ENCODE measurements at regions not wholly inside any gene's neighbourhood (a gene's known extent, or its start where the extent isn't known, plus 50 kb on each side); places are given as distances from the start of the nearest gene placed in this dataset.
A peak's percentile ranks its signal among the peaks of the same experiment; 100 is the strongest.

GRCh38 chr9:29751226-29751625 lies 2177.9 kb upstream of the C9orf72 start:
- Mint-ChIP-seq H3K36me3 (peaks cover 4% of the 10 kb centered on the region), H3K27ac (no peak overlapping the region), H3K4me3 (no peak overlapping the region), H3K27me3 (no peaks in the 10 kb centered on the region), H3K4me1 (ENCODE audit: low read depth in 2 of 2) (no peaks in the 10 kb centered on the region), H3K9me3 (peaks cover 5% of the 10 kb centered on the region)
- DNase-seq (ENCODE audit: low spot score) = no peak
- no peak for ATAC-seq

- no peak for DNase-seq (ENCODE audit: low spot score)
- Mint-ChIP-seq H3K27me3 (no peaks in the 10 kb centered on the region), H3K9me3 (no peaks in the 10 kb centered on the region), H3K27ac (no peak overlapping the region), H3K4me3 (no peak overlapping the region), H3K4me1 (ENCODE audit: low read depth in 2 of 2) (no peaks in the 10 kb centered on the region), H3K36me3 (no peaks in the 10 kb centered on the region)
- ATAC-seq = no peak
Observed at GRCh38 chr9:29753638-29754037, 2180.4 kb upstream of the C9orf72 start.

DNA sequence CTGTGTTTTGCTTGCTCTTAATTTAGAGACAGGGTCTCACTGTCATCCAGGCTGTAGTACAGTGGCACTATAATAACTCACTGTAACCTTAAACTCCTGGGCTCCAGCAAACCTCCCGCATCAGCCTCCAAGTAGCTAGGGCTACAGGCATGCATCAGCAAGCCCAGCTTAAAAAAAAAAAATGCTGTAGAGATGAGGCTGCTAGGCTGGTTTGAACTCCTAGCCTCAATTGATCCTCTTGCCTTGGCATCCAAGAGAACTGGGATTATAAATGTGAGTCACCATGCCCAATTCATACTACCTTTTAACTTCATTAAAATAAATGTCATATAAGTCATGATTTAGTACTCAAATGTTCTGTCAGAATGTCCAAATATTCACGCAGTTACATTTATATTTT lies 2195.7 kb upstream of the C9orf72 start:
- H3K27me3 Mint-ChIP-seq = no peaks in the 10 kb centered on the region
- no peak overlapping the region for H3K4me3 Mint-ChIP-seq
- ATAC-seq = no peak
- no peaks in the 10 kb centered on the region for H3K4me1 Mint-ChIP-seq (ENCODE audit: low read depth in 2 of 2)
- H3K9me3 Mint-ChIP-seq = peaks cover 21% of the 10 kb centered on the region
- DNase-seq (ENCODE audit: low spot score) = no peak
- no peak overlapping the region for H3K27ac Mint-ChIP-seq
- peaks cover 3% of the 10 kb centered on the region for H3K36me3 Mint-ChIP-seq

DNA sequence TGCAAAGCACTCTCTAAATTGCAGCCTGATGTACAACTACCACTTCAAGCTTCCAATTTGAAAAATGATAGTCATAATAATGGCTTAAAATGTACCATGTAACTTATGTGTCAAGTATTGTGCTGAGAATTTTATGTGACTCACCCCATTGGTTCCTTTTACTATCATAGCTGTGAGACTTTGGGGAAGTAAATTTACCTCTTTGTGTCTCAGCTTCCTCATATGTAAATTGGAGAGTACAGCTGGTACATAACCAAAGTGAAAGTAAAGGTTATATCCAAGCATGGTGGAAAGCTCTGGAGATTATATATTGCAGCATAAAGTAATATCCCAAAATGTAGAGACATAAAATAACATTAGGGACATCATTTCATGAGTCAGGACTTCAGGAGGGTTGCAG lies 2200.4 kb upstream of the C9orf72 start:
- no peaks in the 10 kb centered on the region for H3K4me1 Mint-ChIP-seq (ENCODE audit: low read depth in 2 of 2)
- H3K27me3 Mint-ChIP-seq = no peaks in the 10 kb centered on the region
- no peaks in the 10 kb centered on the region for H3K36me3 Mint-ChIP-seq
- no peak overlapping the region for H3K4me3 Mint-ChIP-seq
- ATAC-seq = peak; percentile 46 to 85
- H3K9me3 Mint-ChIP-seq = peaks cover 16% of the 10 kb centered on the region
- no peak for DNase-seq (ENCODE audit: low spot score)
- H3K27ac Mint-ChIP-seq = peak overlapping the region; percentile 33 to 87

DNA sequence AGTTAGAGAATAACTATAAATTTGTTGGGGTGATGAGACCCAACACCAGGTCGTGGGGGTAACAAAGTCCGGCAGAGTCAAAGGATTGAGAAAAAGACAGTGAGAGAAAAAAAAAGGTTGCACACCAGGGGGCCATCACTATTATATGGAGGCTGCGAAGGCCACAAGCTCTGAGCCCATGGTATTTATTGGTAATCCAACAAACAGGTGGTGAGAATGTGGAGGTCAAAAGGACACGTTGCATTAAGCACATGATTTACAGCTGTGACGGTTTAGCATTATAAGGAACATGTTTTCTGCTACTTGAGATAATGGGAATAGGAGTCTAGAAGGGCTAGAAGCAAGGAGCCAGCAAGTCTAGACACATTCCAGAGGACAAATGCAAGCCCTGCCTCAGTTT lies 2202.2 kb upstream of the C9orf72 start:
- Mint-ChIP-seq H3K9me3 (peaks cover 14% of the 10 kb centered on the region), H3K4me1 (ENCODE audit: low read depth in 2 of 2) (no peaks in the 10 kb centered on the region), H3K36me3 (peaks cover 7% of the 10 kb centered on the region), H3K27me3 (no peaks in the 10 kb centered on the region), H3K4me3 (no peak overlapping the region), H3K27ac (no peak overlapping the region)
- ATAC-seq (no peak), DNase-seq (ENCODE audit: low spot score) (no peak)

- no peak overlapping the region for H3K27ac Mint-ChIP-seq
- H3K4me1 Mint-ChIP-seq (ENCODE audit: low read depth in 2 of 2) = no peaks in the 10 kb centered on the region
- H3K27me3 Mint-ChIP-seq = no peaks in the 10 kb centered on the region
- peaks cover 7% of the 10 kb centered on the region for H3K36me3 Mint-ChIP-seq
- no peak overlapping the region for H3K4me3 Mint-ChIP-seq
- peaks cover 9% of the 10 kb centered on the region for H3K9me3 Mint-ChIP-seq
- no peak for DNase-seq (ENCODE audit: low spot score)
- no peak for ATAC-seq
Observed at GRCh38 chr9:29778281-29778849, 2205.1 kb upstream of the C9orf72 start.

- H3K27me3 Mint-ChIP-seq = no peaks in the 10 kb centered on the region
- H3K4me1 Mint-ChIP-seq (ENCODE audit: low read depth in 2 of 2) = no peaks in the 10 kb centered on the region
- ATAC-seq (no peak), DNase-seq (ENCODE audit: low spot score) (no peak)
- no peak overlapping the region for H3K27ac Mint-ChIP-seq
- peaks cover 3% of the 10 kb centered on the region for H3K9me3 Mint-ChIP-seq
- no peak overlapping the region for H3K4me3 Mint-ChIP-seq
- H3K36me3 Mint-ChIP-seq = no peaks in the 10 kb centered on the region
Observed at GRCh38 chr9:29793970-29794369, 2220.7 kb upstream of the C9orf72 start.

DNA sequence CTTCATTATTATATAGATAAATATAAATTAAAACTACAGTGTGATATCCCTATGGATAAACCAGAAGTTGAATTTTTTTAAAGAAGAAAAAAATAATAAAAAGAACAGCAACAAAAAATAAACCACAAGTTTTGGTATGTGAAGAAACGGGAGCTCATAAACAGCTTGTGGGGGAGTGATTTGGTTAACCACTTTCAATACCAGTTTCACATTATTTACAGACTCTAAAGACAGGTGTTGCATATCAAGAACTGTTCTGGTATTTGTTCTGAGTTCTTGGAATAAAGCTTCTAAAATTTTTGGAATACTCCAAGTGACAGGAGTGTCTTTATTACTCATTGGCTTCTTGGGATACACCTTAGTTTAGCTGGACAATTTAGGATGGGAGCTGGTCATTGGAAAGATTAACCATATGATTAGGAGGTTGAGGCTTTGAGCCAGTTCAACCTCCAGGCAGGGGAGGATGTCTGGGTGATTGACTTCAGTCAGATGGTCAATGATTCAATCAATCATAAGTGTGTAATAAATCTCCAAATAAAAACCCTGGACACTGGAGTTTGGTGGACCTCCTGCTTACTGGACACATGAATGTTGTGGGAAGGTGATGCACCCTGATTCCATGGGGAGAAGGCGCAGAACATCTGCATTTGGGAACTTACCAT lies 2223.1 kb upstream of the C9orf72 start:
- no peak overlapping the region for H3K27ac Mint-ChIP-seq
- DNase-seq (ENCODE audit: low spot score) (no peak), ATAC-seq (no peak)
- peaks cover 4% of the 10 kb centered on the region for H3K36me3 Mint-ChIP-seq
- H3K9me3 Mint-ChIP-seq = peaks cover 3% of the 10 kb centered on the region
- no peaks in the 10 kb centered on the region for H3K27me3 Mint-ChIP-seq
- no peaks in the 10 kb centered on the region for H3K4me1 Mint-ChIP-seq (ENCODE audit: low read depth in 2 of 2)
- H3K4me3 Mint-ChIP-seq = no peak overlapping the region

DNA sequence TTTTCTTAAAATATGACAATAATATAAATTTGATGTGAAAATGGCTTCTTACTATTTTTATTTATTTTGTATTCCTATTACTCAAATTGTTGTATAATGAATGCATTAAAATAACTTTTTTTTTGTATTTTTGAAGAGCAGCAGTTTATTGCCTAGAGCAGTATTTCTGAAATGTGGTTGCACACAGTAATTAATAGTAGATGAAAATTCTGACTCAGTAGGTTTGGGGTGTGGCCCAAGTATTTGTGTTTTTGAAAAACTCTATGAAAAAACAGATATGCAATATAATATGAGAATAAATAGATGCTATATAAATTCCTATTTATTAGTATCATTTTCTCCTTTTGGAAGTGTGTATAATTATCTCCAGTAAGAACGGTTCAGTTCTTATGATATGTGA lies 2225.3 kb upstream of the C9orf72 start:
- H3K27me3 Mint-ChIP-seq = no peaks in the 10 kb centered on the region
- ATAC-seq (no peak), DNase-seq (ENCODE audit: low spot score) (no peak)
- H3K9me3 Mint-ChIP-seq = peaks cover 6% of the 10 kb centered on the region
- H3K27ac Mint-ChIP-seq = no peak overlapping the region
- H3K36me3 Mint-ChIP-seq = peaks cover 4% of the 10 kb centered on the region
- H3K4me3 Mint-ChIP-seq = no peak overlapping the region
- H3K4me1 Mint-ChIP-seq (ENCODE audit: low read depth in 2 of 2) = no peaks in the 10 kb centered on the region

- Mint-ChIP-seq H3K9me3 (peaks cover 6% of the 10 kb centered on the region), H3K27ac (no peak overlapping the region), H3K27me3 (no peaks in the 10 kb centered on the region), H3K36me3 (peaks cover 4% of the 10 kb centered on the region), H3K4me1 (ENCODE audit: low read depth in 2 of 2) (no peaks in the 10 kb centered on the region), H3K4me3 (no peak overlapping the region)
- ATAC-seq = no peak
- no peak for DNase-seq (ENCODE audit: low spot score)
Observed at GRCh38 chr9:29799227-29799626, 2225.9 kb upstream of the C9orf72 start.

- Mint-ChIP-seq H3K36me3 (peaks cover 4% of the 10 kb centered on the region), H3K4me3 (no peak overlapping the region), H3K27ac (no peak overlapping the region), H3K4me1 (ENCODE audit: low read depth in 2 of 2) (no peaks in the 10 kb centered on the region), H3K27me3 (no peaks in the 10 kb centered on the region), H3K9me3 (peaks cover 3% of the 10 kb centered on the region)
- DNase-seq (ENCODE audit: low spot score) = no peak
- no peak for ATAC-seq
Observed at GRCh38 chr9:29800821-29801220, 2227.5 kb upstream of the C9orf72 start.

DNA sequence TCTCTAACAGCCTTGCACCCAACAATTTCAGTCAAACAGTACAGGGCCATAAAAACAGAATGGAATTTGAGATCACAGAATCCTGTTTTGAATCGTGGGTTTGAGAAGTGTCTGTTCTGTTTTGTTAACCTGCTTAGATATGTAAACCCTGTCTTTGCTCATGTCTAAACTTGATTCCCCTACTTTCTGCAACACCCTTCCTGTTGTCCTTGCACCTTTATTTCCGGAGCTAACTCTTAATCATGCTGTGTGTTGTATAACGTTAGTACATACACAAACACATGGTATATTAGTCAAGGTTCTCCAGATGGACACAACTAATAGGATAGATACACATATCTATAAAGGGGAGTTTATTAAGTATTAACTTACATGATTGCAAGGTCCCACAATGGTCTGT lies 2229.2 kb upstream of the C9orf72 start:
- DNase-seq (ENCODE audit: low spot score) (no peak), ATAC-seq (no peak)
- no peaks in the 10 kb centered on the region for H3K27me3 Mint-ChIP-seq
- H3K36me3 Mint-ChIP-seq = peaks cover 4% of the 10 kb centered on the region
- no peaks in the 10 kb centered on the region for H3K4me1 Mint-ChIP-seq (ENCODE audit: low read depth in 2 of 2)
- no peak overlapping the region for H3K4me3 Mint-ChIP-seq
- H3K27ac Mint-ChIP-seq = no peak overlapping the region
- H3K9me3 Mint-ChIP-seq = peaks cover 3% of the 10 kb centered on the region

GRCh38 chr9:29806937-29807618 lies 2233.8 kb upstream of the C9orf72 start:
- Mint-ChIP-seq H3K4me3 (no peak overlapping the region), H3K4me1 (ENCODE audit: low read depth in 2 of 2) (no peaks in the 10 kb centered on the region), H3K27me3 (no peaks in the 10 kb centered on the region), H3K36me3 (peaks cover 7% of the 10 kb centered on the region), H3K27ac (no peak overlapping the region), H3K9me3 (peaks cover 6% of the 10 kb centered on the region)
- no peak for ATAC-seq
- DNase-seq (ENCODE audit: low spot score) = no peak

GRCh38 chr9:29816954-29817703 lies 2243.8 kb upstream of the C9orf72 start:
- Mint-ChIP-seq H3K27me3 (no peaks in the 10 kb centered on the region), H3K27ac (no peak overlapping the region), H3K9me3 (peaks cover 29% of the 10 kb centered on the region), H3K4me1 (ENCODE audit: low read depth in 2 of 2) (no peaks in the 10 kb centered on the region), H3K4me3 (no peak overlapping the region), H3K36me3 (peaks cover 21% of the 10 kb centered on the region)
- DNase-seq (ENCODE audit: low spot score) (no peak), ATAC-seq (no peak)

All from natural killer cell treated with Interleukin-12 subunit alpha and Interleukin-12 subunit beta and Interleukin-15 and Interleukin-18, amount 100 ng/mL, for 72 hours (primary cell).